HUES48 (cell line): ENCODE measurements at regions not wholly inside any gene's neighbourhood (a gene's known extent, or its start where the extent isn't known, plus 50 kb on each side); places are given as distances from the start of the nearest gene placed in this dataset.

Experiments
- H3K27ac ChIP-seq: one replicate; pipeline ENCODE4 v1.7.0; 2013; ENCODE audit warnings: low read depth, low read length, inconsistent platforms
- H3K27me3 ChIP-seq: 2 replicates; pipeline ENCODE4 v1.6.1; 2013; ENCODE audit warnings: mild to moderate bottlenecking, low read length; ENCODE audit not compliant: control insufficient read depth, insufficient read depth
- H3K36me3 ChIP-seq: 2 replicates; pipeline ENCODE4 v1.6.1; 2013; ENCODE audit warnings: low read length; ENCODE audit not compliant: control insufficient read depth, insufficient read depth
- H3K4me1 ChIP-seq: 2 replicates; pipeline ENCODE4 v1.6.1; 2013; ENCODE audit warnings: mild to moderate bottlenecking, low read length; ENCODE audit not compliant: control insufficient read depth, insufficient read depth
- H3K4me3 ChIP-seq: 2 replicates; pipeline ENCODE4 v1.5.1; 2013; ENCODE audit warnings: mild to moderate bottlenecking, low read depth, low read length
- H3K9ac ChIP-seq: 2 replicates; pipeline ENCODE4 v1.6.1; 2013; ENCODE audit warnings: mild to moderate bottlenecking, low read depth, low read length, moderate library complexity
- H3K9me3 ChIP-seq: 2 replicates; pipeline ENCODE4 v1.6.1; 2013; ENCODE audit warnings: low read length; ENCODE audit not compliant: control insufficient read depth, insufficient read depth

DNA sequence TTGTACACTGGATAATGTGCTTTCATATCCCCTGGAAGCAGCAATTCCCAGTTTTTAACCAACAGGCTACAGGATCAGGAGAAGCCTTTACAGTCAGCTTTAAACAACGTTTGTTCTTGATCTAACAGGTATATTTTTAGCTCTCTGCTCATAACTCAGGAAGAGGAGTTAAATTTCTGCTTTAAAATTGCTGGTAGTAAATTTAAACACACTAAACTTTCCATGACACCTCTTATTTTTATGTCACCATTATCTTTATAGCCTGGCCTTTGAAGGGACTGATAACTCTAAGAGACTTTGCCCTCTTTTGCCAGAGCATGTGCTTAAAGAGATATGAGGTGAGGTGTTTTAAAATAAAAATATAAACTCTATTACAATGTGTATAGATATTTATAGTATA is 119.6 kb upstream of the BRINP3 start:
- Histone ChIP-seq H3K9me3 (no peaks in the 10 kb centered on the region), H3K9ac (no peak overlapping the region), H3K4me1 (no peaks in the 10 kb centered on the region), H3K36me3 (no peaks in the 10 kb centered on the region), H3K27ac (no peak overlapping the region), H3K4me3 (no peak overlapping the region), H3K27me3 (peaks cover 16% of the 10 kb centered on the region)

DNA sequence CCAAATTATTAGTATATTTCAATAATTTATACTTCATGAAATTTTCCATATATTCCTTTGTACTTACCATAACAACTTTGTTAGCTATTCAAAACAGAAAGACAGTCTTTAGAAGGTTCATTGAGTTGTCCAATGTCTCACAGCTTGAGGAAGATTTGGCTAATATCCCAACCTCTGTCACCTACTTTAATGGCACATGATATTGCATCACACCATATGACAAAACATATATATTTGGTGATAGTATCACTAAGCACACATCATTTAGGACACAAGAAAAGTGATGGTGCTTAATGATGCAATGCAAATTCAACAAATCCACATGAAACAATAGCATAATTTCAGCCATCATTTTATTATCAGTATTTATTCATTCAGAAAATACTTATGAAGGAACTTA is 122.0 kb upstream of the BRINP3 start:
- no peaks in the 10 kb centered on the region for H3K9me3 ChIP-seq
- no peaks in the 10 kb centered on the region for H3K36me3 ChIP-seq
- H3K27ac ChIP-seq: no peak overlapping the region
- peaks cover 16% of the 10 kb centered on the region for H3K27me3 ChIP-seq
- H3K4me3 ChIP-seq: no peak overlapping the region
- H3K9ac ChIP-seq: no peak overlapping the region
- H3K4me1 ChIP-seq: no peaks in the 10 kb centered on the region

- Histone ChIP-seq H3K27me3 (no peaks in the 10 kb centered on the region), H3K4me1 (no peaks in the 10 kb centered on the region), H3K36me3 (no peaks in the 10 kb centered on the region)
Observed at GRCh38 chr1:190602325-190602724, 124.7 kb upstream of the BRINP3 start.

DNA sequence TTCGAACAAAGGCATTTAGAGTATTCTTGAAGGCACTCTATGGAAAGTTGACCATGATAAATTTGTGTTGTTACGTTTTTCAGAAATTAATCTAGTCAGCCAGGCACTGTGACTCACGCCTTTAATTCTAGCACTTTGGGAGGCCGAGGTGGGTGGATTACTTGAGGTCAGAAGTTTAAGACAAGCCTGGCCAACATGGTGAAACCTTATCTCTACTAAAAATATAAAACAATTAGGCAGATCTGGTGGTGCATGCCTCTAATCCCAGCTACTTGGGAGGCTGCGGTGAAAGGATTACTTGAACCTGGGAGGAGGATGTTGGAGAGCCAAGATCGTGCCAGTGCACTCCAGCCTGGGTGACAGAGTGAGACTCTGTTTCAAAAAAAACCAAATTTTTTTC is 130.6 kb upstream of the BRINP3 start:
- Histone ChIP-seq H3K9me3 (no peaks in the 10 kb centered on the region), H3K27me3 (no peaks in the 10 kb centered on the region), H3K36me3 (no peaks in the 10 kb centered on the region), H3K4me3 (no peak overlapping the region), H3K9ac (no peak overlapping the region), H3K27ac (no peak overlapping the region), H3K4me1 (no peaks in the 10 kb centered on the region)

More at GRCh38 chr1:190602325-190602724, 124.7 kb upstream of the BRINP3 start:
- Histone ChIP-seq H3K27ac (no peak overlapping the region), H3K9me3 (no peaks in the 10 kb centered on the region), H3K4me3 (no peak overlapping the region), H3K9ac (no peak overlapping the region)

- Histone ChIP-seq H3K9ac (no peak overlapping the region), H3K4me3 (no peak overlapping the region), H3K27me3 (no peaks in the 10 kb centered on the region), H3K36me3 (no peaks in the 10 kb centered on the region), H3K9me3 (no peaks in the 10 kb centered on the region), H3K4me1 (no peaks in the 10 kb centered on the region), H3K27ac (no peak overlapping the region)
Observed at GRCh38 chr1:190615818-190616217, 138.2 kb upstream of the BRINP3 start.

DNA sequence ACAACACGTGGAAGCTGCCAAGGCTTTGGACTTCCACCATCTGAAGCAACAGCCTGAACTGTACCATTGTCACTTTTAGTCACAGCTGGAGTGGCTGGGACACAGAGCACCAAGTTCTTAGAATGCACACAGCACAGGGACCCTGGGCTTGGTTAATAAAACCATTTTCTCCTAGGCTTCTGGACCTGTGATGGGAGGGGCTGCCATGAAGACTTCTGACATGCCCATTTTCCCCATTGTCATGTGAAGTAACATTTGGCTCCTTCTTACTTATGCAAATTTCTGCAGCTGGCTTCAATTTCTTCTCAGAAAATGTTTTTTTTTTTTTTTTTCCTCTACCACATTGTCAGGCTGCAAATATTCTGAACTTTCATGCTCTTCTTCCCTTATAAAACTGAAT is 138.6 kb upstream of the BRINP3 start:
- no peaks in the 10 kb centered on the region for H3K4me1 ChIP-seq
- H3K36me3 ChIP-seq: no peaks in the 10 kb centered on the region
- no peak overlapping the region for H3K27ac ChIP-seq
- H3K9ac ChIP-seq: no peak overlapping the region
- H3K4me3 ChIP-seq: no peak overlapping the region
- H3K9me3 ChIP-seq: no peaks in the 10 kb centered on the region
- H3K27me3 ChIP-seq: no peaks in the 10 kb centered on the region

DNA sequence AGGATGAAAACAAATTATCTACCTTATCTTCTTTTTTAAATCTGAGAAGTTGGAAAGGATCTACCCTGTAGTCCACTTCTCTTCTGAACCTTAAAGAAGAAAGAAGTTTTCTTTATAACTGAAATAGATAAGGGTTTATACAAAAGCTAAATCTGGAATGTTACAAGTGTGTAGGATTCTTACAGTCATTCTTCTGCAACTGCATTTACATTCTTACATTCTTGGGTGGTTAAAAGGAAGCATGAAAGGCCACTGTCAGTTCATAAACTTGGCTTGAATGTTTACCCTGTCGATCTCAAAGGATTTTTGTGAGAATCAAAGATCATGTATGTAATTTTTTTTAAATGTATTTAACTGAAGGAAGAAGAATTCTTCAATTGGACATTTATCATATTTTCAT is 142.1 kb upstream of the BRINP3 start:
- no peaks in the 10 kb centered on the region for H3K9me3 ChIP-seq
- H3K36me3 ChIP-seq: no peaks in the 10 kb centered on the region
- no peaks in the 10 kb centered on the region for H3K4me1 ChIP-seq
- no peak overlapping the region for H3K27ac ChIP-seq
- H3K4me3 ChIP-seq: no peak overlapping the region
- H3K27me3 ChIP-seq: no peaks in the 10 kb centered on the region
- H3K9ac ChIP-seq: no peak overlapping the region

GRCh38 chr1:190633488-190633887 is 155.8 kb upstream of the BRINP3 start:
- no peak overlapping the region for H3K4me3 ChIP-seq
- H3K9ac ChIP-seq: no peak overlapping the region
- no peaks in the 10 kb centered on the region for H3K9me3 ChIP-seq
- no peaks in the 10 kb centered on the region for H3K27me3 ChIP-seq
- H3K27ac ChIP-seq: no peak overlapping the region
- H3K4me1 ChIP-seq: no peaks in the 10 kb centered on the region
- H3K36me3 ChIP-seq: no peaks in the 10 kb centered on the region

GRCh38 chr1:190634134-190634533 is 156.5 kb upstream of the BRINP3 start:
- Histone ChIP-seq H3K9ac (no peak overlapping the region), H3K27me3 (no peaks in the 10 kb centered on the region), H3K27ac (no peak overlapping the region), H3K4me3 (no peak overlapping the region), H3K9me3 (no peaks in the 10 kb centered on the region), H3K4me1 (no peaks in the 10 kb centered on the region), H3K36me3 (no peaks in the 10 kb centered on the region)

DNA sequence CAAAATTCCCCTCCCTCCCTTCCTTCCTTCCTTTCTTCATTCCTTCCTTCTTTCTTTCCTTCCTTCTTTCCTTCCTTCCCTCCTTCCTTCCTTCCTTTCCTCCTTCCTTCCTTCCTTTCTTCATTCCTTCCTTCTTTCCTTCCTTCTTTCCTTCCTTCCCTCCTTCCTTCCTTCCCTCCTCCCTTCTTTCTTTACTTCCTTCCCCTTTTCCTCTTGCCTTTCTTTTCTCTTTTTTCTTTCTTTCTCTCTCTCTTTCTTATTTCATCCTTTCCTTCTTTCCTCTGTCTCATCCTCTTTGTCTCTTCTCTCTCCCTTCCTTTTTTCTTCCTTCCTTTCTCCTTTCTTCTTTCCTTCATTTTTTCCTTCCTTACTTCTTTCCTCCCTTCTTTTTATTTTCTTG is 171.9 kb upstream of the BRINP3 start:
- no peak overlapping the region for H3K4me3 ChIP-seq
- no peak overlapping the region for H3K27ac ChIP-seq
- H3K9ac ChIP-seq: no peak overlapping the region
- H3K36me3 ChIP-seq: no peaks in the 10 kb centered on the region
- no peaks in the 10 kb centered on the region for H3K4me1 ChIP-seq
- H3K9me3 ChIP-seq: no peaks in the 10 kb centered on the region
- H3K27me3 ChIP-seq: no peaks in the 10 kb centered on the region

- Histone ChIP-seq H3K9me3 (no peaks in the 10 kb centered on the region), H3K27ac (no peak overlapping the region), H3K9ac (no peak overlapping the region), H3K36me3 (no peaks in the 10 kb centered on the region), H3K4me3 (no peak overlapping the region), H3K27me3 (no peaks in the 10 kb centered on the region), H3K4me1 (no peaks in the 10 kb centered on the region)
Observed at GRCh38 chr1:190658907-190659306, 181.2 kb upstream of the BRINP3 start.

DNA sequence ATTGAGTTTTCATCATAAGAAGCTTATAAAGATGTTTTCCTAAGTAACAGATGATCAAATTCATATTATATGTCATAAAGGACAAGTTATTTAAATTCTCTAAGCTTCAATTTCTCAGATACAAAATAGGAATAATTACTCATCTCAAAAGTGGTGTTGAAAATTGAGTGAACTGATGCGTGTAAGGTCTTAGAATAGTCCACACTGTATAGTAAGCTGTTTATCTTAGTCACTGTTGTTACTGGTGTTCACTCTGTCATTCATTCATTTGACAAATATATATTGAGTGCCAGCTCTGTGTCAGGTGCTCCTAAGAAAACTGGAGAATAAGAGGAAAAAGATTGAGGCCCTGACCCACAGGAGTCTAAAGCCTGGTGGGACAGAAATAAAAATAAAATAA is 186.3 kb upstream of the BRINP3 start:
- Histone ChIP-seq H3K27me3 (no peaks in the 10 kb centered on the region), H3K9me3 (no peaks in the 10 kb centered on the region), H3K4me3 (no peak overlapping the region), H3K36me3 (no peaks in the 10 kb centered on the region), H3K27ac (no peak overlapping the region), H3K4me1 (no peaks in the 10 kb centered on the region), H3K9ac (no peak overlapping the region)
